Kidney epithelial cell (primary cell): ENCODE measurements at regions not wholly inside any gene's neighbourhood (a gene's known extent, or its start where the extent isn't known, plus 50 kb on each side); places are given as distances from the start of the nearest gene placed in this dataset.

Source experiments
- DNase-seq: peaks from one replicate; pipeline ENCODE4 v3.0.0-alpha.2; 2010; ENCODE audit warnings: low read depth
- H3K27me3 ChIP-seq: 2 replicates; pipeline ENCODE4 v1.6.0; 2011; ENCODE audit warnings: low read length; ENCODE audit not compliant: control insufficient read depth, insufficient read depth
- H3K36me3 ChIP-seq: 2 replicates; pipeline ENCODE4 v1.5.1; 2011; ENCODE audit warnings: low read length; ENCODE audit not compliant: control insufficient read depth, insufficient read depth
- H3K4me3 ChIP-seq: 2 replicates; pipeline ENCODE4 v1.5.1; 2011; ENCODE audit warnings: low read depth, mild to moderate bottlenecking, control low read depth, low read length
- TF ChIP-seq, protein P1 (sequence below): IDR thresholded peaks from 2 replicates; pipeline ENCODE4 v1.5.1; 2011; ENCODE audit warnings: mild to moderate bottlenecking, moderate library complexity, low read length, control low read depth, inconsistent platforms; ENCODE audit not compliant: insufficient read depth, poor library complexity, severe bottlenecking

DNA sequence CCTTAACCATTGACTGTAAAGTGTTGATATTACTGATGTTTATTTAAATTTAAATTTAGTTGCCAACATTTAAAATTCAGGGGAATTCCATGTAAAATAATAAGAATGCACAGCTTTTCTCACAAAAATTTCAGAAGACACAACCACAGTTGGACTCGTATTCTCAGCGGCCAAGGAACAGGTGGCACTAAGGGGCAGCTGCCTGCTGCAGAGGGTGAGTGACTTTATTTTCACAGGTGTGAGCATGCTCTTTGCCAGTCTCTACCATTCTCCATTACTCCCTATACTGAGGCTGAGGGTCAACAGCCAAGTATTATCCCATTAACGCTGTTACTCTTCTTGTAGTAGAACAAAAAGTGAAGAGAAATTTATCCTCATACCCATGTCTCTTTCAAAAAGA, 92.1 kb upstream of the GADL1 start:
- Histone ChIP-seq H3K36me3 (no peaks in the 10 kb centered on the region), H3K4me3 (no peak overlapping the region), H3K27me3 (no peaks in the 10 kb centered on the region)
- no peak for DNase-seq
- TF ChIP-seq, protein P1, sequence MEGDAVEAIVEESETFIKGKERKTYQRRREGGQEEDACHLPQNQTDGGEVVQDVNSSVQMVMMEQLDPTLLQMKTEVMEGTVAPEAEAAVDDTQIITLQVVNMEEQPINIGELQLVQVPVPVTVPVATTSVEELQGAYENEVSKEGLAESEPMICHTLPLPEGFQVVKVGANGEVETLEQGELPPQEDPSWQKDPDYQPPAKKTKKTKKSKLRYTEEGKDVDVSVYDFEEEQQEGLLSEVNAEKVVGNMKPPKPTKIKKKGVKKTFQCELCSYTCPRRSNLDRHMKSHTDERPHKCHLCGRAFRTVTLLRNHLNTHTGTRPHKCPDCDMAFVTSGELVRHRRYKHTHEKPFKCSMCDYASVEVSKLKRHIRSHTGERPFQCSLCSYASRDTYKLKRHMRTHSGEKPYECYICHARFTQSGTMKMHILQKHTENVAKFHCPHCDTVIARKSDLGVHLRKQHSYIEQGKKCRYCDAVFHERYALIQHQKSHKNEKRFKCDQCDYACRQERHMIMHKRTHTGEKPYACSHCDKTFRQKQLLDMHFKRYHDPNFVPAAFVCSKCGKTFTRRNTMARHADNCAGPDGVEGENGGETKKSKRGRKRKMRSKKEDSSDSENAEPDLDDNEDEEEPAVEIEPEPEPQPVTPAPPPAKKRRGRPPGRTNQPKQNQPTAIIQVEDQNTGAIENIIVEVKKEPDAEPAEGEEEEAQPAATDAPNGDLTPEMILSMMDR = no peak

DNA sequence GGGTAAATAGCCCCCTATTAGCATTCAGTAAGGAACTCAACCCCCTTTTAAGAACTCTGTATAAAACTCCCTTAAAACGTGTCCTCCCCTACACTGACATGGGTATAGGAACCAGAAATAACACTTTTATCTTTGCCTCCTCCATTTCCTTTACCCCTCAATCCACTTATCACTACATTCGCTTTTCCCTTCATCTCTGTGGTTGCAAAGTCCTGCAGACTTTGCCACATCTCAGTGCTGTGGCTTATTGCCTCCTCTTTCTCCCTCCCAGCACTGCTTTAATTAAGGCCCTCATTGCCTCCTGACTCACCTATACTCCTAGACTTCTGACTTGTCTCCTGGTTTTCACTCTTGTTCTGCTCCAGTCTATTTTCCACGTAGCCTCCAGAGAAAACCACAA, 94.3 kb upstream of the GADL1 start:
- Histone ChIP-seq H3K27me3 (no peaks in the 10 kb centered on the region), H3K36me3 (no peaks in the 10 kb centered on the region), H3K4me3 (no peak overlapping the region)
- TF ChIP-seq, protein P1 = no peak
- DNase-seq = no peak

GRCh38 chr3:30989276-30990030, 95.0 kb upstream of the GADL1 start:
- Histone ChIP-seq H3K4me3 (no peak overlapping the region), H3K27me3 (no peaks in the 10 kb centered on the region), H3K36me3 (no peaks in the 10 kb centered on the region)
- DNase-seq = no peak
- TF ChIP-seq, protein P1 = no peak

- no peaks in the 10 kb centered on the region for H3K27me3 ChIP-seq
- DNase-seq = no peak
- H3K36me3 ChIP-seq = no peaks in the 10 kb centered on the region
- no peak overlapping the region for H3K4me3 ChIP-seq
- TF ChIP-seq, protein P1 = no peak
These were observed 102.0 kb upstream of the GADL1 start for GRCh38 chr3:30996467-30996866.

GRCh38 chr3:31002730-31003129, 108.3 kb upstream of the GADL1 start:
- H3K27me3 ChIP-seq = no peaks in the 10 kb centered on the region
- no peak for DNase-seq
- H3K36me3 ChIP-seq = no peaks in the 10 kb centered on the region
- TF ChIP-seq, protein P1 = no peak
- no peak overlapping the region for H3K4me3 ChIP-seq
